Heart left ventricle (tissue), 13 donors: ENCODE measurements at regions not wholly inside any gene's neighbourhood (a gene's known extent, or its start where the extent isn't known, plus 50 kb on each side); places are given as distances from the start of the nearest gene placed in this dataset.

ENCODE experiments used
- CTCF ChIP-seq, 12 donors: fragments of 200-600 bp; sonication (generic) in 4 of 12; IDR thresholded peaks; one replicate each; pipeline versions ENCODE4 v1.5.0 to v1.8.0; 2018 to 2022; ENCODE audit warnings: antibody characterized with exemption in 12 of 12, mild to moderate bottlenecking in 5 of 12
- POLR2A ChIP-seq, 2 donors: fragments of 450-650 bp; IDR thresholded peaks; one replicate each; pipeline ENCODE4 v1.6.1; 2017; ENCODE audit warnings: antibody characterized with exemption in 2 of 2, mild to moderate bottlenecking in 2 of 2, moderate library complexity in 2 of 2
- donor health status: ischemic (EF 13 %, LVEDD 7.1; RV severe dilation, severe dysfunction).
- donor health status: DM: no; HTN: yes; CAD: no.
- donor health status: DM: no; HTN: no; CAD: no.
- donor health status: ischemic (EF 25% LVEDD 6.9; RV normal size, moderate dysfunction).
- donor health status: ischemic (EF 25% LVEDD 5.7; RV mildly dilated, moderate dysfunction).
- donor health status: ischemic (EF 35%, LVEDD 5.7; RV mildly dilated, moderate dysfunction).
- donor health status: nonischemic (EF 11% LVEDD 7.7; RV severe dilation, severe dysfunction).
- donor health status: DM: yes; HTN: yes; CAD: no.
- donor health status: PGD.
- donor health status: ischemic (EF 29% LVEDD 5.4; RV normal size, mild dysfunction).
- donor health status: nonischemic (EF 23%, LVEDD 6.1; RV moderate dilation, normal function).

- no peak for TF ChIP-seq CTCF (IDR thresholded peaks at IDR 0.05)
- no peak for TF ChIP-seq POLR2A (IDR thresholded peaks at IDR 0.05)
Measured at GRCh38 chr2:16113568-16113967, 173.2 kb downstream of the MYCN start.
